ENCODE measurements at regions not wholly inside any gene's neighbourhood (a gene's known extent, or its start where the extent isn't known, plus 50 kb on each side); places are given as distances from the start of the nearest gene placed in this dataset.

DNA sequence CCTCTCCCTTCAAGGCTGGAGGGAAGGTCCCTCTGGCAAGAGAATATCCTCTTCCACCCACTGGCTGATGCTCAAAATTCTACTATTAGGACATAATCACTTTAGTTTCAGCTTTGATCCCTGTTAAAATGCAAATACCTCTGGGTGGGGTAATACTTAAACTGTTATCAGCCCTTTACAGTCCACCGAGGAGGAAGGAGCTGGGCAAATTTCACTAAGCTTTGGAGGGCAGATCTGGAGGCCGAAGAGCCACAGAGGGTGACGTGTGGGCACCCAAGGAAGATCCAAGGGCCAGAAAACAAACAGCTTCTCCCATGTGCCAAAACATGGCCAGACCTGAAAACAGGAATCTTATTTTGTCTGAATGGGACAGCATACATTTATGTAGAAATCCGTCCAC lies 74.6 kb upstream of the BCL11A start:
- no peak for FAIRE-seq
- TF ChIP-seq SPI1 (IDR thresholded peaks at IDR 0.05; ENCODE audit: low read depth, low read length) (no peak), TAF1 (IDR thresholded peaks at IDR 0.05; ENCODE audit: low read depth, low read length) (no peak), POLR2A (IDR thresholded peaks at IDR 0.05; ENCODE audit: low read depth, low read length) (no peak), POU2F2 (IDR thresholded peaks at IDR 0.05; ENCODE audit: low read depth, low read length) (no peak), POLR2AphosphoS5 (IDR thresholded peaks at IDR 0.05; ENCODE audit: low read depth, low read length) (no peak), PAX5 (IDR thresholded peaks at IDR 0.05; ENCODE audit: insufficient read depth, low read length, severe bottlenecking) (no peak)
- DNase-seq (ENCODE audit: insufficient read length, low spot score), result no peak

DNA sequence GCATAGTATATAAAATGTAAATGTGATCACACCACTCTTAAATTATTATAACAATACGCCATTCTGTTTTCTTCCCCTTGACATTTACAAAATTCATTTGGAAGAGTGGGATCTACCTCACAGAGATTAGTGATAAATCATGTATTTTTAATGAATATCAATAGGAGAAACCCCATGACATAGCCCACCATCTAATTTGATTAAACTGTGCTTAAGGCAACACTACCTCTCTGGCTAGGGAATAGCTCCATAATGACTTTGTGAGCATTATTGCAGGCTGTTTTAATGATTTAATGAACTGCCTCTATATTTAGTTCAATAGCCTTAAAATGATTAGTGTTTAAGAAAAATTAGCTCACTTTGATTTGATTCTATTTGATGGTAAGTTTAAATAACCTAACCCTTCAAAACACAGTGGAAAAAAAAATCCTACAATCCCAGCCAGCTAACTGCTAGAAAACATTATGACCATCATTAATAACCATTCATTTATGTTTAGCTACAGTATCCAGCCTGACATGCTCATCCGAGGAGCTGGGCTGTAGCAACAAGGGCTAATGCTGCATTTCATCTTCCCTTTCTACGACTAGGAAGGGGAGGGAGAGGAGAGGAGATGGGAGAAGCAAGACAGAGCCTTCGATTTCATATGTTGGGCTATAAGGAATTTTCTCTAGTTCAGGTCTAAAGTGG lies 75.3 kb upstream of the BCL11A start:
- no peak for DNase-seq (ENCODE audit: insufficient read length, low spot score)
- no peak for TF ChIP-seq PAX5 (IDR thresholded peaks at IDR 0.05; ENCODE audit: insufficient read depth, low read length, severe bottlenecking)
- no peak for FAIRE-seq

DNA sequence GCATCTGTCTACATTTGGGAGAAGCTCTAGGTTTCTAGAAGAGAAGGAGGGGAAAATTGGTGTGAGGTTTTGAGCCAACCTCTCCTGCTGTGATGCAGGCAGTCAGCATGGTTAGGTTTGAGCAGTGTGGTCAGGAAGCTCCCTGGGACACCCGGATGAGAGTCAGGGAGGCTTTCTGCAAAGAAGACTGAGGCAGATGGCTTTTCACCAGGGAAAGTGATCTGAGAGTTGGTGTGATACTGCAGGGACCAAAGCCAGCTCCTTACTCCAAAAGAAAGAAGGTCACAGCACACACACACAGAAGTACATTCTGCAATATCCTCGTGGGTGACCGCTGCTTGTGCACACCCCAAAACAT lies 75.8 kb upstream of the BCL11A start:
- TF ChIP-seq TAF1 (IDR thresholded peaks at IDR 0.05; ENCODE audit: low read depth, low read length) (no peak), POU2F2 (IDR thresholded peaks at IDR 0.05; ENCODE audit: low read depth, low read length) (no peak), POLR2AphosphoS5 (IDR thresholded peaks at IDR 0.05; ENCODE audit: low read depth, low read length) (no peak), PAX5 (IDR thresholded peaks at IDR 0.05; ENCODE audit: insufficient read depth, low read length, severe bottlenecking) (no peak), POLR2A (IDR thresholded peaks at IDR 0.05; ENCODE audit: low read depth, low read length) (no peak), SPI1 (IDR thresholded peaks at IDR 0.05; ENCODE audit: low read depth, low read length) (no peak)
- FAIRE-seq, result no peak
- DNase-seq (ENCODE audit: insufficient read length, low spot score), result no peak

DNA sequence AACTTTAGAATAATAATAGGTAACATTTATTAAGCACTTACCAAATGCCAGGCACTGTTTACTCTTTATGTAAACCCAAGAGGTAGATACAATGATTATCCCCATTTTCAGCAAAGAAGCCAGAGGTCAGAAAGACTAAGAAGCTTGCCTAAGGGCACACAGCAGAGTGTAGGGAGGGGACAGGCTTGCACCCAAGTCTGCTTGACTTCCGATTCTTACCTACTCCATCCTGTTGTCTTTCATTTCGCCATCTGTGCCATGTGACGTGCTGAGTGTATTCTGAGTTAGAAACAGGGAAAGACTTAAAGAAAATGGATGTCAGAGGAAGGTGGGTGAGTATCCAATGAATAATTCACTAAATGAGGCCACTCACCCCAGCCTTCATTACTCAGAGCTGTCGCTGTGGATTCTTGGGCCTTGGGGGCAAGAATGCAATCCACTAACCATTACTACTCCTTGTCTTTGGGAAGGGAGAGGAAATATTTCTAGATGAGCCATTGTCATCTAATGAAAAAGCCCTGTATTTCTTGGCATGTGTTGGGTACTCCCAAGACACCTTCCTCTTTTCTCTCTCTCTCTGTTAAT lies 76.4 kb upstream of the BCL11A start:
- DNase-seq (ENCODE audit: insufficient read length, low spot score) (no peak), FAIRE-seq (no peak)
- TF ChIP-seq SPI1 (IDR thresholded peaks at IDR 0.05; ENCODE audit: low read depth, low read length) (no peak), POLR2A (IDR thresholded peaks at IDR 0.05; ENCODE audit: low read depth, low read length) (no peak), PAX5 (IDR thresholded peaks at IDR 0.05; ENCODE audit: insufficient read depth, low read length, severe bottlenecking) (no peak), TAF1 (IDR thresholded peaks at IDR 0.05; ENCODE audit: low read depth, low read length) (no peak), POLR2AphosphoS5 (IDR thresholded peaks at IDR 0.05; ENCODE audit: low read depth, low read length) (no peak), POU2F2 (IDR thresholded peaks at IDR 0.05; ENCODE audit: low read depth, low read length) (no peak)

DNA sequence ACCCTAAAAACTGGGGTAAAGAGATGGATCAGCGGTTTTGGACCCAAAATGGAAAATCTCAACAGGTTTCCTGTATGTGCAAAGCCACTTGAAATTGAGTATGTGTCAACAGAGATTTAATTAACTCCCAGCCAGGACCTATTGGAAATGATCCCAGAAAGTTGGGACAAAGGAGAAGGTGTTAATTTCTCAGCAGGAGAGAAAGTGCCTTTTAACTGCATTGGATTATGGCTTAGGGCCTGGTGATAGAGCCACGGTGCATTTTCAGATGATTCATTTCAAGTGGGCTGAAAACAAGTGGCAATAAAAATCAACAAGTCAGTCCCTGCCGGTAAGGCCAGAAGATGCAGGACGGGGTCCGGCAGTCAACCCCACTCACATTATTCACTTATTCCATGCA lies 80.2 kb upstream of the BCL11A start:
- TF ChIP-seq POLR2A (IDR thresholded peaks at IDR 0.05; ENCODE audit: low read depth, low read length) (no peak), PAX5 (IDR thresholded peaks at IDR 0.05; ENCODE audit: insufficient read depth, low read length, severe bottlenecking) (no peak), POU2F2 (IDR thresholded peaks at IDR 0.05; ENCODE audit: low read depth, low read length) (no peak), POLR2AphosphoS5 (IDR thresholded peaks at IDR 0.05; ENCODE audit: low read depth, low read length) (no peak), TAF1 (IDR thresholded peaks at IDR 0.05; ENCODE audit: low read depth, low read length) (no peak), SPI1 (IDR thresholded peaks at IDR 0.05; ENCODE audit: low read depth, low read length) (no peak)
- FAIRE-seq (no peak), DNase-seq (ENCODE audit: insufficient read length, low spot score) (no peak)

DNA sequence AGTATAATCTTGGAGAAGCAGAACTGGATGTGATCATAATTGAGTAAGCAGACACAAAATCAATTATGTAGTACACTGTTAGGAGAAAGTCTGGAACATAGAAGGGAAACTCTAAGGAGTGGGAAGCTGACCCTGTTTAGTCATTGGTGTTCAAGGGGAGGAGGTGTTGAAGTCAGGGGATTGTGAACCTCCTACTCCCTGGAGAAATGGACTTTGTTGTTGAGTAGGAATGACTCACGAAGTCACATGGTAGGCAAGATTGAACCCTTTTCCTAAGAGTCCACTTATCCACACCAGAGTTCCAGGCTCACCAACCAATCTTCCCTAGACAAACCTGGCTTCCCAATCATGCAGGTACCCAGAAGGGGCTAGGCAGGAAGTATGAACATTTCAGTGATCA lies 81.0 kb upstream of the BCL11A start:
- TF ChIP-seq TAF1 (IDR thresholded peaks at IDR 0.05; ENCODE audit: low read depth, low read length) (no peak), PAX5 (IDR thresholded peaks at IDR 0.05; ENCODE audit: insufficient read depth, low read length, severe bottlenecking) (no peak), POLR2A (IDR thresholded peaks at IDR 0.05; ENCODE audit: low read depth, low read length) (no peak), SPI1 (IDR thresholded peaks at IDR 0.05; ENCODE audit: low read depth, low read length) (no peak), POLR2AphosphoS5 (IDR thresholded peaks at IDR 0.05; ENCODE audit: low read depth, low read length) (no peak), POU2F2 (IDR thresholded peaks at IDR 0.05; ENCODE audit: low read depth, low read length) (no peak)
- DNase-seq (ENCODE audit: insufficient read length, low spot score) (no peak), FAIRE-seq (no peak)

DNA sequence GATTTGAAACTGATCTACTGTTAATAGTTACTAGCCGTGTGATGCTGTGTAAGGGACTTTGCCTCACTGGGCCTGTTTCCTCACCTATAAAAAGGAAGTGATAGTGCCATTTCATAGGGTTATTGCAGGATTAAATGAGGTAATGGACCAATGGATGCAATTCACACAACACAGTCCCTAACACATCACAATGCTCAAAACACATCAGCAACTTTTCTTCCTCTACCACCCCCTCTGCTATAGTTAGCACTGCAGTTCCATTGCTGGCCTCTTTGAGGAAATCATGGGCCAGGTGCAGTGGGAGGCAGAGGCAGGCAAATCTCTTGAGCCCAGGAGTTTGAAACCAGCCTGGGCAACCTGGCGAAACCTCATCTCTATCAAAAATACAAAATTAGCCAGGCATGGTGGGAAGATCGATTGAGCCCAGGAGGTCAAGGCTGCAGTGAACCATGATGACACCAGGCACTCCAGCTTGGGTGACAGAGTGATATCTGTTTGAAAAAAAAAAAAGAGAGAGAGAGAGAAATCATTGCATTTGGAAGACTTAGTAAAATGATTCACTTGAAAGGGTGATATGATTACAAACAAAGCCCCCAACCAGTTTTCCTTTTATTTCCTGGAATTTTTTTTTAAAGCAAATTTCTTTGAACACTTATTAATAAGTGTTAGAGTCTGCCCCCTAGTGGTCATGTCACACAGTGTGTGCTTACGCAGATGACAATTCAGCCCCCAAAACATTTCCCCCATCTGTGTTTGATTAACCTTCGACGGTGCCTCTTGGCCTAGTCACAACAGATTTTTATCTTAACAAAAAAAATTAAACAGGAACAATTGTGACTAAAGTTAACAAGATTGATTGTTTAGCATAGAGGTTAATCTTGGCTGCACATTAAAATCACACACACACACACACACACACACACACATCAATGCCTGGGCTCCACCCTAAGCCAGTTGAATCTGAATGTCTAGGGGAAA lies 88.6 kb upstream of the BCL11A start:
- DNase-seq (ENCODE audit: insufficient read length, low spot score), result peak; percentile 13
- no peak for TF ChIP-seq POLR2A (IDR thresholded peaks at IDR 0.05; ENCODE audit: low read depth, low read length)
- TF ChIP-seq TAF1 (IDR thresholded peaks at IDR 0.05; ENCODE audit: low read depth, low read length), result no peak
- TF ChIP-seq POU2F2 (IDR thresholded peaks at IDR 0.05; ENCODE audit: low read depth, low read length), result no peak
- TF ChIP-seq POLR2AphosphoS5 (IDR thresholded peaks at IDR 0.05; ENCODE audit: low read depth, low read length), result no peak
- TF ChIP-seq SPI1 (IDR thresholded peaks at IDR 0.05; ENCODE audit: low read depth, low read length), result no peak
- TF ChIP-seq PAX5 (IDR thresholded peaks at IDR 0.05; ENCODE audit: insufficient read depth, low read length, severe bottlenecking), result no peak
- peak; percentile 81 for FAIRE-seq

DNA sequence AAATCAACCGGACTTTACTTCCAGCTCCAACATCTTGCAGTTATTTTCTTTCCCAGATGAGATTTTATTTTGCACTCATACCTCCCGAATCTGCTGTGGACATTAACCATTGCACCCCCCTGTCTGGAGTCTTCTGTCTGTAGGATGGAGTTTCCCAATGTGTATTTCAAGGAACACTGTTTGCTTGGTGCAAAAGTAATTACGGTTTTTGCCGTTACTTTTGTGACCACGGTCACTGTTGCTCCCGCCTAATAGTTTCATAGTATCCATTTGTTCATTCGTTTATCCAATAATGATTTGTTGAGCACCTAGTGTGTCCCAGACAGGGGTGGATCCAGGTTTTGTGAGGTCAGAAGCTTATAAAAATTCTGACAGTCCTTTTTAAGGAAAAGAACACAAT lies 90.3 kb upstream of the BCL11A start:
- no peak for DNase-seq (ENCODE audit: insufficient read length, low spot score)
- no peak for TF ChIP-seq TAF1 (IDR thresholded peaks at IDR 0.05; ENCODE audit: low read depth, low read length)
- TF ChIP-seq POLR2AphosphoS5 (IDR thresholded peaks at IDR 0.05; ENCODE audit: low read depth, low read length), result no peak
- no peak for TF ChIP-seq POLR2A (IDR thresholded peaks at IDR 0.05; ENCODE audit: low read depth, low read length)
- no peak for FAIRE-seq

DNA sequence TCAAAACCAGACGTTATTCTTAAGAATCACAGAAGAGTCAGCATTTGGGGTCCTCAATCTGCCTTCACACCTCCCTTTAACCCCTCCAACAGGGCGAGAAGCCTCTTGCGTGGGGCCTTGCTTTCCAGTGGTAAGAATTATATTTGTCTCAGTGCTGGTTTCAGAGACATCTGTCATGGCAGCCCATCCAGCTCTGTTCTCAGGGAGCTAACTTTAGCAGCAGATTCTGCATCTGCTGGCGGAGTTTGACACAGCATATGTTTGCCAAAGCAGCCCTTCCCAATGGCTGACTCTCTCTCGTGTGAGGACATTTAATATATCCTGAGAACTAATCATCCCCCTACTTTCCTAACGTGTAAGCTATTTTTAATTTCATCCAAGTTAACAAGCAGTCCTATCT lies 91.5 kb upstream of the BCL11A start:
- FAIRE-seq (no peak), DNase-seq (ENCODE audit: insufficient read length, low spot score) (no peak)
- no peak for TF ChIP-seq POU2F2 (IDR thresholded peaks at IDR 0.05; ENCODE audit: low read depth, low read length)
- no peak for TF ChIP-seq PAX5 (IDR thresholded peaks at IDR 0.05; ENCODE audit: insufficient read depth, low read length, severe bottlenecking)
- TF ChIP-seq TAF1 (IDR thresholded peaks at IDR 0.05; ENCODE audit: low read depth, low read length), result no peak
- no peak for TF ChIP-seq POLR2AphosphoS5 (IDR thresholded peaks at IDR 0.05; ENCODE audit: low read depth, low read length)
- no peak for TF ChIP-seq POLR2A (IDR thresholded peaks at IDR 0.05; ENCODE audit: low read depth, low read length)
- TF ChIP-seq SPI1 (IDR thresholded peaks at IDR 0.05; ENCODE audit: low read depth, low read length), result no peak

Measured in GM12891 (cell line).